SK-N-SH treated with all-trans-retinoic acid at 6 μM for 48 hours (cell line): ENCODE measurements at regions not wholly inside any gene's neighbourhood (a gene's known extent, or its start where the extent isn't known, plus 50 kb on each side); places are given as distances from the start of the nearest gene placed in this dataset.

ENCODE experiments used
- ATAC-seq: fragments of 200-7000 bp; cut with Tn5 transposase; 3 replicates; pipeline ENCODE4 v1.9.1; 2020; ENCODE audit warnings: mild to moderate bottlenecking, moderate library complexity
- ARNTL ChIP-seq: fragments of 450-650 bp; formaldehyde crosslinking; IDR thresholded peaks from 2 replicates; pipeline ENCODE4 v1.5.0; 2020; ENCODE audit warnings: low read depth, mild to moderate bottlenecking, moderate library complexity, borderline replicate concordance
- BACH2 ChIP-seq: fragments of 250-450 bp; sonication (Bioruptor Pico); IDR thresholded peaks from 2 replicates; pipeline ENCODE4 v1.9.0; 2021; ENCODE audit warnings: mild to moderate bottlenecking, borderline replicate concordance
- CSDC2 ChIP-seq: fragments of 250-450 bp; sonication (Bioruptor Pico); IDR thresholded peaks from 2 replicates; pipeline ENCODE4 v1.5.0; 2020; ENCODE audit warnings: mild to moderate bottlenecking, moderate library complexity
- ESRRG ChIP-seq: fragments of 250-450 bp; sonication (Bioruptor Pico); IDR thresholded peaks from 2 replicates; pipeline ENCODE4 v1.6.1; 2021; ENCODE audit warnings: mild to moderate bottlenecking
- GLIS3 ChIP-seq: fragments of 250-450 bp; sonication (Bioruptor Pico); IDR thresholded peaks from 2 replicates; pipeline ENCODE4 v1.5.0; 2020; ENCODE audit warnings: mild to moderate bottlenecking, moderate library complexity
- ISL1 ChIP-seq: fragments of 250-450 bp; sonication (Bioruptor Pico); IDR thresholded peaks from 2 replicates; pipeline ENCODE4 v2.1.2; 2022; ENCODE audit warnings: mild to moderate bottlenecking, moderate library complexity
- PATZ1 ChIP-seq: fragments of 250-450 bp; sonication (Bioruptor Pico); IDR thresholded peaks from 2 replicates; pipeline ENCODE4 v1.8.0; 2020; ENCODE audit warnings: mild to moderate bottlenecking, moderate library complexity, borderline replicate concordance
- PPARA ChIP-seq: fragments of 250-450 bp; sonication (Bioruptor Pico); IDR thresholded peaks from 2 replicates; pipeline ENCODE4 v1.5.0; 2020; ENCODE audit warnings: mild to moderate bottlenecking, borderline replicate concordance
- RARB ChIP-seq: fragments of 250-450 bp; sonication (Bioruptor Pico); IDR thresholded peaks from 2 replicates; pipeline ENCODE4 v1.8.0; 2021; ENCODE audit warnings: mild to moderate bottlenecking, moderate library complexity
- SNAI2 ChIP-seq: fragments of 250-450 bp; sonication (Bioruptor Pico); IDR thresholded peaks from 2 replicates; pipeline ENCODE4 v1.5.0; 2020; ENCODE audit warnings: mild to moderate bottlenecking, moderate library complexity
- TOX ChIP-seq: fragments of 250-450 bp; sonication (Bioruptor Pico); IDR thresholded peaks from 2 replicates; pipeline ENCODE4 v1.8.0; 2021; ENCODE audit warnings: mild to moderate bottlenecking, moderate library complexity, borderline replicate concordance
- ZC3H10 ChIP-seq: fragments of 250-450 bp; sonication (Bioruptor Pico); IDR thresholded peaks from 2 replicates; pipeline ENCODE4 v1.5.1; 2021; ENCODE audit warnings: mild to moderate bottlenecking, moderate library complexity
- ZFP3 ChIP-seq: fragments of 250-450 bp; sonication (Bioruptor Pico); IDR thresholded peaks from 2 replicates; pipeline ENCODE4 v1.5.0; 2020; ENCODE audit warnings: mild to moderate bottlenecking, moderate library complexity
- ZFP30 ChIP-seq: fragments of 450-650 bp; formaldehyde crosslinking; IDR thresholded peaks from 2 replicates; pipeline ENCODE4 v1.5.0; 2022; ENCODE audit warnings: mild to moderate bottlenecking, moderate library complexity
- ZNF565 ChIP-seq: fragments of 450-650 bp; formaldehyde crosslinking; conservative IDR thresholded peaks from 2 replicates; pipeline ENCODE4 v1.5.0; 2020; ENCODE audit warnings: low read depth, mild to moderate bottlenecking, moderate library complexity
- ZNF70 ChIP-seq: fragments of 450-650 bp; formaldehyde crosslinking; IDR thresholded peaks from 2 replicates; pipeline ENCODE4 v1.5.0; 2020; ENCODE audit warnings: mild to moderate bottlenecking, moderate library complexity
- ZNF8 ChIP-seq: fragments of 450-650 bp; formaldehyde crosslinking; IDR thresholded peaks from 2 replicates; pipeline ENCODE4 v1.5.0; 2020; ENCODE audit warnings: mild to moderate bottlenecking, moderate library complexity
- TF ChIP-seq, protein P1 (sequence below): fragments of 250-450 bp; sonication (Bioruptor Pico); IDR thresholded peaks from 2 replicates; pipeline ENCODE4 v1.5.0; 2020; ENCODE audit warnings: mild to moderate bottlenecking, moderate library complexity
- TF ChIP-seq, protein P2 (sequence below): fragments of 250-450 bp; sonication (Bioruptor Pico); IDR thresholded peaks from 2 replicates; pipeline ENCODE4 v1.5.1; 2020; ENCODE audit warnings: low read depth, mild to moderate bottlenecking, moderate library complexity
- TF ChIP-seq, protein P3 (sequence below): fragments of 250-450 bp; sonication (Bioruptor Pico); IDR thresholded peaks from 2 replicates; pipeline ENCODE4 v1.8.0; 2021; ENCODE audit warnings: low read depth, mild to moderate bottlenecking, moderate library complexity, borderline replicate concordance

DNA sequence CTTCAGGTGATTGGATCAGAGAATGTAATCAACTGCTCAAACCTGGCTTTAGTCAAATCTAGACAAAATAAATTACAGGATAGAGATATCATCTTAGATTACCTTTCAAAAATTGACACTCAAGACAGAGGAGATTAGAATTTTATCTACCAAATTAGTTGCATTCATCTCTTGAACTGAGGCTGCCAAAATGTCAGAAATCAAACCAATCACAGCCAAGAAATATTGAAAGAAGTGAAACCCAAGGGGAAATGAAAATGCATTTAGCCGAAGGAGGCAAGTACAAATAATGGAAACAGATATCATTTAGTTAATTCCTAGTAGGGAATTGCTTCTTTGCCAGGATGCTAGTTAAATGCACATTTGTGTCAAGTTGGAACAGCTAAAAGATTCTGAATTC lies 261.1 kb upstream of the PDZRN3 start:
- ATAC-seq: no peak
- TF ChIP-seq, protein P1, sequence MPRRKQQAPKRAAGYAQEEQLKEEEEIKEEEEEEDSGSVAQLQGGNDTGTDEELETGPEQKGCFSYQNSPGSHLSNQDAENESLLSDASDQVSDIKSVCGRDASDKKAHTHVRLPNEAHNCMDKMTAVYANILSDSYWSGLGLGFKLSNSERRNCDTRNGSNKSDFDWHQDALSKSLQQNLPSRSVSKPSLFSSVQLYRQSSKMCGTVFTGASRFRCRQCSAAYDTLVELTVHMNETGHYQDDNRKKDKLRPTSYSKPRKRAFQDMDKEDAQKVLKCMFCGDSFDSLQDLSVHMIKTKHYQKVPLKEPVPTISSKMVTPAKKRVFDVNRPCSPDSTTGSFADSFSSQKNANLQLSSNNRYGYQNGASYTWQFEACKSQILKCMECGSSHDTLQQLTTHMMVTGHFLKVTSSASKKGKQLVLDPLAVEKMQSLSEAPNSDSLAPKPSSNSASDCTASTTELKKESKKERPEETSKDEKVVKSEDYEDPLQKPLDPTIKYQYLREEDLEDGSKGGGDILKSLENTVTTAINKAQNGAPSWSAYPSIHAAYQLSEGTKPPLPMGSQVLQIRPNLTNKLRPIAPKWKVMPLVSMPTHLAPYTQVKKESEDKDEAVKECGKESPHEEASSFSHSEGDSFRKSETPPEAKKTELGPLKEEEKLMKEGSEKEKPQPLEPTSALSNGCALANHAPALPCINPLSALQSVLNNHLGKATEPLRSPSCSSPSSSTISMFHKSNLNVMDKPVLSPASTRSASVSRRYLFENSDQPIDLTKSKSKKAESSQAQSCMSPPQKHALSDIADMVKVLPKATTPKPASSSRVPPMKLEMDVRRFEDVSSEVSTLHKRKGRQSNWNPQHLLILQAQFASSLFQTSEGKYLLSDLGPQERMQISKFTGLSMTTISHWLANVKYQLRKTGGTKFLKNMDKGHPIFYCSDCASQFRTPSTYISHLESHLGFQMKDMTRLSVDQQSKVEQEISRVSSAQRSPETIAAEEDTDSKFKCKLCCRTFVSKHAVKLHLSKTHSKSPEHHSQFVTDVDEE (CRISPR knock-in tag): no peak
- TF ChIP-seq PPARA (CRISPR knock-in tag) (no peak), CSDC2 (CRISPR knock-in tag) (no peak), ARNTL (no peak), ZNF70 (CRISPR knock-in tag) (no peak), ZFP3 (no peak), ZFP30 (CRISPR knock-in tag) (no peak), ESRRG (CRISPR knock-in tag) (no peak), SNAI2 (no peak), GLIS3 (CRISPR knock-in tag) (no peak), ZC3H10 (CRISPR knock-in tag) (no peak), ZNF8 (CRISPR knock-in tag) (no peak), BACH2 (no peak), PATZ1 (CRISPR knock-in tag) (no peak), TOX (CRISPR knock-in tag) (no peak), ISL1 (no peak), RARB (CRISPR knock-in tag) (no peak), ZNF565 (CRISPR knock-in tag) (no peak)
- TF ChIP-seq, protein P2, sequence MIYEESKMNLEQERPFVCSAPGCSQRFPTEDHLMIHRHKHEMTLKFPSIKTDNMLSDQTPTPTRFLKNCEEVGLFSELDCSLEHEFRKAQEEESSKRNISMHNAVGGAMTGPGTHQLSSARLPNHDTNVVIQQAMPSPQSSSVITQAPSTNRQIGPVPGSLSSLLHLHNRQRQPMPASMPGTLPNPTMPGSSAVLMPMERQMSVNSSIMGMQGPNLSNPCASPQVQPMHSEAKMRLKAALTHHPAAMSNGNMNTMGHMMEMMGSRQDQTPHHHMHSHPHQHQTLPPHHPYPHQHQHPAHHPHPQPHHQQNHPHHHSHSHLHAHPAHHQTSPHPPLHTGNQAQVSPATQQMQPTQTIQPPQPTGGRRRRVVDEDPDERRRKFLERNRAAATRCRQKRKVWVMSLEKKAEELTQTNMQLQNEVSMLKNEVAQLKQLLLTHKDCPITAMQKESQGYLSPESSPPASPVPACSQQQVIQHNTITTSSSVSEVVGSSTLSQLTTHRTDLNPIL (CRISPR knock-in tag): no peak

DNA sequence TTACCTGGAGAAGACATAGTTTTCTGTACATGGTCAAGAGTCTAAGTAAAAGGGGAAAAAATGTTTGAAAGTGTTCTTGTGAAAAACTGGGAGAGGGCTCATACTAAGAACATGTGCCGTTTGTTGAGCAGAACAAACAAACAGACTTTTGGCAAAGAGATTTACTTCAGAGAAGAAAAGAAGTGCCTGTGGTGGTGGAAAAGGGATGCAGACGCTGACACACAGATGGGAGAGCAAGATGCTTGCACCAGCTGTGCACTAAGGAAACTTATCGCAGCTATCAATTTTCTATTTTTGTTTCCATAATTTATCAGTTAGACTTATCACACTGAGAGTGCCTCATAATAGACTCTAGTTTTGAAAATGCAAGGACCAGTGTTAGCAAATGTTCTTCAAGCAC lies 259.6 kb upstream of the PDZRN3 start:
- no peak for ATAC-seq
- no peak for TF ChIP-seq SNAI2
- TF ChIP-seq, all 23 proteins: peak for 0

DNA sequence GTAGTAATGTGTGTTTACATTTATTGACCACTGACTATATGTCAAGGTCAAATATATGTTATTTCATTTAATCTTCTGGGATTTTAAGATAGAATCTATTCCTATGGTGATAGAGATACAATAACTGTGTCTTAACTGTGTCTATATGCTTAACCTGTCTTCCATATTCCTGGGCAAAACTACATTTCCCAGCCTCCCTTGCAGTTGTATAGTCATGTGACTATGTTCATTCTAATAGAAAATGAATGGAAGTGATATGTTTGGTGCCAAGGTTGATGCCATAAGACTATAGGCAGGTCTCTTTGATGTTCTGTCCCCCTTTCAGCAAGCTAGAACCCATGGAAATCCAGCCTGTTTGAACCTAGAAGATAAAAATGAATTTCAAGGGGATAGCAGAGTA lies 258.8 kb upstream of the PDZRN3 start:
- ATAC-seq: no peak
- TF ChIP-seq BACH2 (no peak), ZNF565 (CRISPR knock-in tag) (no peak), PATZ1 (CRISPR knock-in tag) (no peak), CSDC2 (CRISPR knock-in tag) (no peak), ARNTL (no peak), TOX (CRISPR knock-in tag) (no peak), ISL1 (no peak), ZC3H10 (CRISPR knock-in tag) (no peak), ZFP30 (CRISPR knock-in tag) (no peak)
- TF ChIP-seq, protein P1 (CRISPR knock-in tag): no peak
- TF ChIP-seq, protein P3, sequence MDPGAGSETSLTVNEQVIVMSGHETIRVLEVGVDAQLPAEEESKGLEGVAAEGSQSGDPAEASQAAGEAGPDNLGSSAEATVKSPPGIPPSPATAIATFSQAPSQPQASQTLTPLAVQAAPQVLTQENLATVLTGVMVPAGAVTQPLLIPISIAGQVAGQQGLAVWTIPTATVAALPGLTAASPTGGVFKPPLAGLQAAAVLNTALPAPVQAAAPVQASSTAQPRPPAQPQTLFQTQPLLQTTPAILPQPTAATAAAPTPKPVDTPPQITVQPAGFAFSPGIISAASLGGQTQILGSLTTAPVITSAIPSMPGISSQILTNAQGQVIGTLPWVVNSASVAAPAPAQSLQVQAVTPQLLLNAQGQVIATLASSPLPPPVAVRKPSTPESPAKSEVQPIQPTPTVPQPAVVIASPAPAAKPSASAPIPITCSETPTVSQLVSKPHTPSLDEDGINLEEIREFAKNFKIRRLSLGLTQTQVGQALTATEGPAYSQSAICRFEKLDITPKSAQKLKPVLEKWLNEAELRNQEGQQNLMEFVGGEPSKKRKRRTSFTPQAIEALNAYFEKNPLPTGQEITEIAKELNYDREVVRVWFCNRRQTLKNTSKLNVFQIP (CRISPR knock-in tag): no peak
- TF ChIP-seq, protein P2 (CRISPR knock-in tag): no peak
- TF ChIP-seq, all 23 proteins: peak for 0
